Renal pelvis (tissue), 1 donor: ENCODE measurements at regions not wholly inside any gene's neighbourhood (a gene's known extent, or its start where the extent isn't known, plus 50 kb on each side); places are given as distances from the start of the nearest gene placed in this dataset.

ENCODE experiments used
- DNase-seq: peaks from one replicate; pipeline ENCODE4 v3.0.0-alpha.2; 2013

DNA sequence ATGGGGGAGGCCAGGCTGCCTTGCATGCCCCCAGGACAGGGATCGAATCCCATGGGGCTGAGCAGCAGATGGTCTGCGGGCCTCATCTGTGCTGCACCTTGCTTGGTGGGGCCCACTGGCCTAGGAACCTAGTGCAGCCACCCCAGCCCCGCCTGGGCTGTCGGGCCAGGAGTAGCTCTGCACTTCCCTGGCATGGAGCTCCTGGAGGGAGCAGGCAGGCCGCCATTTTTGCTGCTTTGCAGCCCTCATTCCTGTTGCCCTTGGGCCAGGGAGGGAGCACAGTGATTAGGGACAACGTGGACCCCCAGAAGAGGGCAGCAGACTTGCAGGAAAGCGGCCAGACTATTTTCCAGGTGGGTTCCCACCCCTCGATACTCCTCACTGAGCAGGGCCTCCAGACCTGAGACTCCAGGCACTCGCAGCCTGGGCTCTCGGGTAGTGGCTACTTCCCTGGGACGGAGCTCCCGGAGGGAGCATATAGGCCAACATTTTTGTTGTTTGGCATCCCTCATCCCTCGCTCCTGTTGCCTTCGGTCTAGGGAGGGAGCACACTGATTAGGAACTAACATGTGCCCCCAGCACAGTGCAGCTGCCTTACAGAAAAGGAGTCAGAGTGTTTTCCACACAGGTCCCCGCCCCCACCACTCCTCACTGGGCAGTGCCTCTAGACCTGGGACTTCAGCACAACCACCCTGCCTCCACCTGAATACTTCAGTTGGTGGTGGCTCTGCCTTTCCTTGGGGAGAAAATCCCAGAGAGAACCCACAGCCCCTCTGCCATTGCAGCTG lies 99.5 kb downstream of the MAIP1 start:
- DNase-seq, result no peak

DNA sequence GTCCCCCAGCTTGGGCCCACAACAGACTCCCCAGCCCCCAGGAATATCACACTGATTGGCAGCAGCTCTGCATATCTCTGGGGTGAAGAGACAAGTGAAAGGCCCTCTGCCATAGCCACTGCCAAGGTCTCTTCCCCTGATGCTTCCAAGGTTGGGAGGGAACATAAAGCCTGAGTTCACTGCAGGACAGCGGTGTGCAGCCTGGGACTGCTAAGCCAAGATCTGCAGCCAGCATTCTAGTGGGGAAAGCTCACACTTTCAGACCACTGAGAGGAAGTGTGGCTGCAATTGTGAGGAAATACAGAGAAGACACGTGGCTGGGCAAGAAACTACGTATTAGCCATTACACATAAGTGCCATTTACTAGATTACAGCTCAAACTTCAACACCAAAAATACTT lies 100.7 kb downstream of the MAIP1 start:
- no peak for DNase-seq

DNA sequence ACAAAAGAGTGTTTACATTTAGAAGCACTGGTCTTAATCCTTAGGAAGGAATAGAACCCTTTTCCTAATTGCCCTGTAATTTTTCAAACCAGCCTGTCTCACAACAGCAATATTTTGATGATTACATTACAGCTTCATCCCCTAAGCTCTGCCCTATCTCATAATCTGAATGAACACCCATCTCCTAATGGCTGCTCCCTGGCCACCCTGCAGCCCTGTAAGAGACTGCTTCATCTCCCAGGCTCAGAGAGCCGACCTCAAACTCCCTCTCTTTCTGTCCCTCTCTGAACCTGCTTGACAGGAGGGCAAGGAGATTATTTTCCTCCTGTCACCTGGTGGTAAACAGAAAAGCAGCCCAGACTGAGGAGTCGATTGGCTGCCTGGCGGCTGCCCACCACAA lies 107.8 kb downstream of the MAIP1 start:
- DNase-seq, result no peak

DNA sequence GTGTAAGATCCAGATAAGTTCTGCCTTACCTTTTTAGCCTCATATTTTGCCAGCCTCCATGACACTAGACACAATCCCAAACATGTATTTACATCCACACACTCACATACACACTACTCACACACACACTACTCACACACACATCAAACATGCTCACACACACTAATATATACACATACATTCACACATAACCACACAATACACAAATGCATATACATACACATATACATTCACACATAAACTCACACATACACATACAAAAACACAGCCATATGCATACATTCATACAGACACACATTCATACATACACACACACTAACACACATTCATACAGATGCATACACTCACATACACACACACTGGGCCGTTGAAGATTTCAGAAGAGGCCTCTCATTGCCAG lies 109.5 kb downstream of the MAIP1 start:
- no peak for DNase-seq

DNA sequence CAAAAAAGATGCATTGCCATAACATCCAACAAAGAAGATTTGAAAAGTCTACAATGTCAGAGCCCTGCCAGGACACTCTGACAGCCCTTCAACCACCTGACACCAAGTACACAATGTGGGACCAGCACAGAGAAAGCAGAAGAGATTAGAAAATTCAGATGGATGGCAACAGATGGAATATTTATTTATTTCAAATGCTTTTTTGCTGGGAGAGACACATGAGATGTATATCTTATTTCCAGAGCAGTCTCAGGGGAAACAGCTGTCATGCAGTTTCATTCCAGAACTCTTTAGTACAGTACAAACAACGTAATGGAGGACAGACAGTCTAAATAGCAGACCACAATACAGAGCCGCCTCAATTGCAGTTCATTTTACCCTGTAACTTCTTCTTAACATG lies 110.1 kb downstream of the MAIP1 start:
- no peak for DNase-seq

DNA sequence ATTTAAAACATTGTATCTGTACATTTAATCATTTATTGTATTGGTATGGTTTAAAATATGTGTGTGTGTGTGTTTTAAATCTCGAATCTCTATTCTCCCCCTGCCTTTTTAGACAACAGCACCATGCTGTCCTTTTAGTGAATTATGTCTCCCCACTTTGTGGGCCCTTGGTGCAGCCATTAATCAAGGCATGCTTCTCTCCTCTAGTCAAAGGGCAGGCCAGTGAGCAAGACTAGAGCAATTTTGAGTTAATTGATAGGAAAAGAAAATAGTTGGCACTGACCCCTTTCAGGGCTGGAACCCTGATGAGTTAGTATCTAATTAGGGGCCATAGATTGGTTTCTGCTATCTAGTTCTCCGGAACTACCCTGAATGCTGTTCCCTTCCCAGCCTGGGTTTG lies 111.0 kb downstream of the MAIP1 start:
- no peak for DNase-seq

DNA sequence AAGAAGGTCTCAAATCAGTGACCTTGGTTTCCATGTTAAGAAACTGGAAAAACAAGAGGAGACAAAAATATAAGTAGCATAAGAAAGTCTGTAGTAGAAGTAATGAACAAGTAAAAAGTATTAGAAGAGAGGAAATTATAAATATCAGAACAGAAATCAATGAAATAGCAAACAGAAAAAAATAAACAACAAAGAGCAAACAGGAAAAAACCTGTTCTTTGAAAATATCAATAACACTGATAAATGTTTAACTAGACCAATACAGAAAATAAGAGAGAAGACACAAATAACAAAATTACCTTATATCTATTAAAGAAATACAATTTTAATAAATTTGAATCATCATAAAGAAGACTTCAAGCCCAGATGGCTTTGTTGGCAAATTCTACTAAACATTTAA lies 113.3 kb downstream of the MAIP1 start:
- no peak for DNase-seq

DNA sequence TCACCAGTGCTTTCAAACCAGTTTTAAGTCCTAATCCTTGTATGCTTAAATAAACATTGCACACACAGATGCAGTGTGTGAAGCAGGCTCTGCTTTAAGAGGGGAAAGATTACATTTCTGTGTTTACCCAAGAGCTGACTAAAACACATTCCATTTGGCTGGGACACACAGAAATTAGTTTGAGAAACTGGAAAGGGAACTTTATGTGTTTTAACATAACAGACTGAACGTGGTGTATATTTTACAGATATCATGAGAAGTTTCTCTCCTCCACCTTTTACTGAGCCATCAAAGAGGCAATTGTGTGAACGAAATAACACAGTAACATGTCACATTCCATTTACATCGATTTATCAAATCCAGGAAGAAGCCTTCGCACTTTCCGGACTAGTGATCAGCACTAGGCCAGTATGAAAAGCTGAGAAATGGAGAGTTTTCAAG lies 121.8 kb downstream of the MAIP1 start:
- DNase-seq, result no peak

DNA sequence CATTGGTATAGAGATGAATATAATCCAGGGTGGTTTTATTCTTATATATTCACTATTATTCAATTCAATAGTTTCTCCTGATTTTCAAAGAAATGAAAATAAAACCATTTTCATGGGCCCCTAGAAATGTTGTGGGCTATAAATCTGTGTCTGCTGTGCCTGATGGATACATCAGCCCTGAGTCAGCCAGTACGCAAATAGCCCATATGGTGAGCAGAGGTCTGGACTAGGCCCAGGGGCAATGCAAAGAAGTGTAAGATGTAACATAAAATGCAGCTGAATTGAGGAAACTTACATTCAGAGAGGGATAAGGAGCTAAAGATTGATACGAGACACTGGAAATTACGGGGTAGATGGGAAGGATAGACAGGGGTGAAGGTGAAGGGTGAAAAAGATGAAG lies 122.5 kb downstream of the MAIP1 start:
- DNase-seq, result no peak

DNA sequence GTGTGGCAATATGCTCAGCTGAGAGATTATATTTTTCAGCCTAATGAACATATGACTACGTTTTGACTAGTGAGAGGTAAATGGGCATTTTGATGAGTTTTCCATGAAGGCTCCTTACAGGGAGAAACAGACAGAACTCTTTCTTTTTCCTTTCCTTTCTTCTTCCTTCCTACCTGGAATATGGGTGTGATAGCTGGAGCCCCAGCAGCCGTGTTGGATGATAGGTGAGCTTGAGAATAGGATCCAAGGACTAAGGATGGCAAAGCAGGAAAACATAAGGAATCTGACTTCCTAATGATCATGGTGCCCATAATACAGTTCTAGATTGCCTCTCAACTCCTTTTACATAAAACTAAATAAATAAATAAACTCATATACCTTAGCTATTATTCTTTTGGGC lies 124.0 kb downstream of the MAIP1 start:
- DNase-seq, result no peak

DNA sequence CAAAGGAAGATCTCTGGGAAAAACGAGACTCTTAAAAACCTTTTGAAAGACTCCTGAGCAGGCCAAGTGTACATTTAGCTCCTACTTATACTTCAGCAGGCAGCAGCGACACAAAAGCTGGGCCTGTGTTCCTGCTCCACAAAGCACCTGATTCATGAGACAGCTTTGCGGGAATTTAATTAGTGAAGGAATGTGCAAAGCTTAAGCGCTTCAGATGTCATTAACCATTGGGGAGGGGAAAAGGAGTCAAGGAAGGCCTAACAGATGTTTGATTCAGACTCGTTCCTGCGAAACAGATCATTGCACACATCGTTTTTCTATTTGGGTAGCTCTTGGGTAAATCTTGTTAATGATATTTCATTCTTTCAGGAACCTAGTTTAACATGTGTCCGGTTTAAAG lies 125.9 kb downstream of the MAIP1 start:
- DNase-seq, result peak; percentile 90

DNA sequence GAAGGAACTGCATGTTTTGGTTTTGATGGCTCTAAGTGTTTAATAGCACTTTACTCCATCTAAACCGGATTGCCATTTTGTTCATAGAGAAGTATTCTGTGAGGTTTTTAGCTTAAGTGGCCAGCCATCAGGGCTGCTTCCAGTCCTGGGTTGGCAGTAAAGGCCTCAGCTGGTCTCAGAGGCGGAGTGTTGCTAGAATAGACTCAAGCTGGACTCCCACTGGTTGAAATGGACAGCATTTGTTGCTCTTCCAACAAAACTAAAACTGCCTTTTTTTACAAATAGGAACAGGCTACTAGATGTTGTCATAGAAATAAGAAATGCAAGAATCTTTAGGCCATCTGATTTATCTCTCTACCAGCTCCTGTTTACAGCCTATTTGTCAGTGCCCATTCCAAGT lies 126.4 kb downstream of the MAIP1 start:
- DNase-seq, result no peak

DNA sequence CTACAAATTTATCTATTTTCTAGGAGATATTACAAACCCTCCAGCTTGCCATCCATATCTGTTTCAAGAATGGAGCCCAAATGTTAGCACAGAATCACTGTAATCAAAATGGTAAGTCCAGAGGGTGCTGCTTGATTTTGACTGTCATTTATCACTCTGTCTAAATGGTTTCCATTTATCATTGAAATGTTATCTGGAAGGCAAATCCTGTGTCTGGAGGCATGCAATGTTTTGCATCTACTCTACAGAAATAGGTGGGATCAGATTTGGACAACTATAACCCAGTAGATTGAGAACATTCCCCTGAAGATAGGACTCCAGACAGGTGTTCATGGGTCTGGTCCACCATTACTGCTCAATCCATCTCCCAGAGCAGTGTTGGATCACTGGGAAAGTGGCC lies 128.7 kb downstream of the MAIP1 start:
- DNase-seq, result no peak

DNA sequence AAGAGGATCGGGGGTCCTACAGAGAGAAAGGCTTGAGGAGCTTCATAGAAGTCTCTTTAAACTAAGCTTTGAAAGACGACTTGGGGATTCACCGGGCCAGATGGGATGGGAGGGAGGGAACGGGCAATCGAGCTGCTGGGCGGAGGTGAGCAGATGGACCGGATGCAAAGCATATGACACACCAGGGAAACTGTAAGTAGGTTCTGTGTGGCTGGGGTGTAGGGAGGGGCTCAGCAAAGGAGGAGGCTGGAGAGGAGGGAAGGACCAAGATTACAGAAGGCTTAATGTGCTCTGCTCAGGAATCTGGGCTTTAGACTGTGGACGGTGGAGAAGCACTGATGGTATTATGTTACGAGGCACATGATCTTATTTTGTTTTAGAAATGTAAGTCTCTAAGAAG lies 131.5 kb downstream of the MAIP1 start:
- no peak for DNase-seq

DNA sequence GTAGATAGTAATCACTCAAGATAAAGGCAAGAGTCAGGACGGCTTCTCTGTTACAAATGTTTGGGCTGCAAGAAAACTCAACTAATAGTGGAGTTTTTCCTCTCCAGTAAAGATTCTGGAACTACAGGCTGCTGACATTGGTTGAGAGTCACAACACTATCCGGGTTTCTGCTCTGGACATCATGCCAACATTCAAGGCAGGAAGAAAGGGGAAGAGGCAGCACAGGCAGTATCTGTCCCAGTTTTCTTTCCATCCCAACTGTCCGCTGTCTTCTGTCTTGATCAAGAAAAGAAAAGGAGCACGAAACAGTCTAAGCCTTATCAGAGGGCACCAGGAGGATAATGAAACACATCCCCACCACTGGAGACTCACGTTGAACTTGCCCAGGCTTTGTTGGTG lies 132.1 kb downstream of the MAIP1 start:
- DNase-seq, result no peak

DNA sequence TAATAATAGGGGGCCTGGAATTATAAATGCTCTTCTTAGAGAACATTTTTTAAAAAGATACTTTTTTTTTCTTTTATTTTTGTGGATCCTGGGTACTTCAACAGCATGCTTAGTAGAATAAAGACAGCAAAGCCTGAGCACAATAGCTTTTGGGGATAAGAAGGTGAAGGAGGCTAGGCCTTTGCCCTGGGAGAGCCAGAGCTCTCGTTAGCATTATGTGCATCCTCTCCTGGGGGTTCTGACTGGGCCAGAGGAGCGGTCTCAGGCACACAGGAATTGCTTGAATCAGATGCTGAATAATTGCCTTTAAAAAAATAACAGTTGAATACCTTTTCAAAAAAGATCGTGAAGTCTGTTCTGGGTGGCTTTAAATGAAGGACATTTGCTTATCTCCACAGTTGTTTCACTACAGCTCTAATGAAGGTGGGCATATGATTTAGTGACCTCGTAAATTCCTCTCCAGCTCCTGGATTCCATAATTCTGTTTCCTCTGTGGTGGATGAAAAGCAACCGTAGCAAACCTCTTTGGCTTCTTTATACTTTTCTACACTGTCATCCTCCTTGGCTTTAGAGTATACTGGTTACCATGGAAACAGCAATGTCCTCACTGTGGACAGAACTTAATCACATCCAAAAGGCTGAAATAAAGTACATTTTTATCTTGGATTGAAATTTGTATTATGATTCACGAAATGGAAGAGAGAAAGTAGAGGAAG lies 133.8 kb downstream of the MAIP1 start:
- no peak for DNase-seq

DNA sequence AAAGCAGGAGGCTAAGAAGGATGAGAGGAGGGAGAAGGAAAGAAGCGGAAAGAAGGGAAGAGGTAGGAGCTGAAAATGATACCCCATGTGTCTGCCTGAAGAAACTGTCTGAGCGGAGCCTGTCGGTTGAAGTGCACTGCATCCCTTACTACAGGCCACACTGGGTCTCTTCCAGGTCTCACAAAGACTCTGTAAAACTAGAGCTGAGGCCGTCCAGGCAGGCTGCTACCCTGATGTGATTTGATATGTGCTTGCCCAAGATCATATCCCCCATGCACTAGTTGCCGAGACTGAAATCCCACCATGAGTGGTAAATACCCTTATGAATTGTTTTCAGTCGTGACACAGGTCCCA lies 134.4 kb downstream of the MAIP1 start:
- no peak for DNase-seq

DNA sequence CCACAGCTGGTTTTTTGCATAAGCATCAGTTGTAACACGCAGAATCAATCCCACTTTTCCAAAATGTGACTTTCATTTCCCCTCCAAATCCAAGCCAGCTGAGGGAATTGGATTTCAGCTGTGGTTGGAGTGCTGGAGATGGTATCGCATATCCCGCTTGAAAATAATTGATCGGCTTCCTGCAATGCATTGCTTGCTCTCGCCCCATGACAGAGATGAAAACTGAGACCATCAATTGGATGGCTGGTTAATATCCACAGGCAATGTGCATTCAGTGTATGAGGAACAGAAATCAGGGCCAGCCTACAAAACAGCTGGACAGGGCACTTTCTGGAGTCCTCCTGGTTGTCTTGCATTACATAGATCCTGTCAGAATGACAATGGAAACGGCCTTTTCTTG lies 135.3 kb downstream of the MAIP1 start:
- DNase-seq, result no peak

DNA sequence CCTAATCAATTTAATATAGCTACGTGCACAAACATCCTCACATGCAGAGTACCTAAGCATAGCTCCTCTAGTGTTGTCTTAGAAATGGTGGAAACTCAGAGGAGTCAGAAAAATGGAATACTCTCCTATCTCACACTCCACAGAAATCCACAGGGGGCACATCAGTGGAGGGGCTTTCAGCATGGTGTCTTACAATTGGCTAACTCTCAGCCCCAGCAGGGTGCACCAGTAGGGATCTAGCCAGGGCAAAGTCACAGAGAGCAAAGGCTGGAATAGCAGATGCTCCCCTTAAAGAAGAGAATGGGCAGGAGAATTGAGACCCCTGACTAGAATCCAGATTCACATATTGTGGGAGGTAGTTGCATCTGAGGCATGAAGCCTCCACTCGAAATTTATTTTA lies 135.7 kb downstream of the MAIP1 start:
- no peak for DNase-seq

DNA sequence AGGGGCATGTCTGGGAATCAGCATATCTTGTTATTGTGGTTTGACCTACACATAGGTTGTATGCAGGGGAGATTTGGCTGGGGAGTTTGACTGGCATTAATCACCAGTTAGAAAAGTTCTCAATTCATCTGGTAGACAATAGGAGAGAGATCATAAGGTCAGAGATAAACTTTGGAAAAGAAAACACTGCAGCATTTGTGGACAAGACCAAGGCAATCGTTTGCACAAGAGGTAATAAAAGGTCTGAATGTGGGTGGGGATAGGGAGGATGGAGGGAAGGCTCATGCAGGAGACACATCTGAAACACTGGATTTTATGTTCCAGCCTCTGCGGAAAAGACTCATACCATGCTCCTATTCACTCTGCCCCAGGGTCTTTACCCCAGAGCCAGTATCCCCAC lies 136.9 kb downstream of the MAIP1 start:
- DNase-seq, result no peak

DNA sequence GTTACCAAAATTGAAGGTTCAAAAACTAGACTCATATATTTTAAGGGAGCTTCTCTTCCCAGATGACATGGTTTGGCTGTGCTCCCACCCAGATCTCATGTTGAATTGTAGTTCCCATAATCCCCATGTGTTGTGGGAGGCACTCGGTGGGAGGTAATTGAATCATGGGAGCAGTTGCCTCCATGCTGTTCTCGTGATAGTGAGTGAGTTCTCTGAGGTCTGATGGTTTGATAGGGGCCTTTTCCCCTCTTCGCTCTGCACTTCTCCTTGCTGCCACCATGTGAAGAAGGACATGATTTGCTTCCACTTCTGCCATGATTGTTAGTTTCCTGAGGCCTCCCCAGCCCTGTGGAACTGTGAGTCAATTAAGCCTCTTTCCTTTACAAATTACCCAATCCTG lies 140.1 kb downstream of the MAIP1 start:
- no peak for DNase-seq

DNA sequence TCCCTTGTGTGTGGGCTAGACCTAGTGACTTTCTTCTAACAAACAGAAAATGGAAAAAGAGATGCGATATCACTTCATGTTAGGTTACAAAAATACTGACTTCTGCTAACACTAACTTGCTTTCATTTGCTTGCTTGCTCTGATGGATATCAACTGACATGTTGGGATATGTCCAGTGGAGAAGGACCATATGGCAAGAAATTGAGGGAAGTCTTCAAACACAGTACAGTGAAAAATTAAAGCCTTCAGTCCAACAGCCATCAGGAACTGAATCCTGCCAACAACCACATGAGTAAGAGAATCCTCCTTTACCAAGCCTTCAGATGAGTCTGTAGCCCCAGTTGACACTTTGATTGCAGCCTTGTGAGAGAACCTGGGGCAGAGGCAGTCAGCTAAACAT lies 143.9 kb downstream of the MAIP1 start:
- DNase-seq, result no peak

DNA sequence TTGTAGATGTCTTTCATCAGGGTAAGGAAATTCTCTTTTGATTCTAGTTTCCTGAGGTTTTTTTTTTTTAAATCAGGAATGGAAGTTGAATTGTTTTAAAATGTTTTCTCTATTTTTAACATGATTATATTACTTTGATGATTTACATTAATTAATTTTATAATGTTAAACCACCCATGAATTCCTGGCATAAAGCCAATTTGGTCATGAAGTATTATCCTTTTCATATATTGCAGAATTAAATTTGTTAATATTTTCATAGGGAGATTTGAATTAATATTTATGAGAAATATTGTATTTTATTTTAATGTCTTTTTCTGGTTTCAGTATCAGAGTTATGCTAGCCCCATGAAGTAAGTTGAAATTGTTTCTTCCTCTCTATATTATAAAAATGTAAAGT lies 144.6 kb downstream of the MAIP1 start:
- no peak for DNase-seq

DNA sequence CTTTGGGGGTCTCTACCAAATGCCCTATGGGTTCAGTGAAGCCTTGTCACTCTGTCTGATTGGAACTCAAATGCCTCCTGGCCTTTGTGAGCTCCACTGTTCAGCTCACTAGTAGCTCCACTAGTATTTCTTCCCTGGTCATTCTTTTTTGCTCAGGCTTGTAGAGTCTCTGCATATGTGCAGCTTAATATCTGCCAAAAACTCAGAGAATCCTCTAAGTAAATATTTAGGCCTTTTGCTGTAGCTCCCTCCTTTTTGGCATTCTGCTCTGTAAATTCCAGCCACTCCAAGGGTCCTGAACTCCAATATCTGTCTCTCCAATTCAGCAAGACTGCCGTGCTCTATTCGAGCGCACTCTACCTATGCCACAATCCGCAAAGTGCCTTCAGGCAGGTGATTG lies 146.5 kb downstream of the MAIP1 start:
- no peak for DNase-seq
